Loucy (cell line): ENCODE measurements at regions not wholly inside any gene's neighbourhood (a gene's known extent, or its start where the extent isn't known, plus 50 kb on each side); places are given as distances from the start of the nearest gene placed in this dataset.
A peak's percentile ranks its signal among the peaks of the same experiment; 100 is the strongest.

Source experiments
- H2AFZ ChIP-seq: fragments of 200-600 bp; sonication (generic); 2 replicates; pipeline ENCODE4 v1.6.0; 2016; ENCODE audit warnings: antibody characterized with exemption, mild to moderate bottlenecking, low read length, moderate library complexity
- H3F3A ChIP-seq: fragments of 200-600 bp; 2 replicates; pipeline ENCODE4 v1.6.0; 2016; ENCODE audit warnings: antibody characterized with exemption, low read depth, mild to moderate bottlenecking
- H3K27me3 ChIP-seq: fragments of 200-600 bp; sonication (generic); 2 replicates; pipeline ENCODE4 v1.6.1; 2014; ENCODE audit warnings: low read length, mild to moderate bottlenecking; ENCODE audit not compliant: insufficient read depth, poor library complexity, severe bottlenecking
- H3K36me3 ChIP-seq: fragments of 200-600 bp; sonication (generic); 2 replicates; pipeline ENCODE4 v1.6.1; 2016; ENCODE audit warnings: low read length; ENCODE audit not compliant: insufficient read depth
- H3K4me1 ChIP-seq: fragments of 200-600 bp; sonication (generic); 2 replicates; pipeline ENCODE4 v1.5.1; 2014; ENCODE audit warnings: low read length, mild to moderate bottlenecking; ENCODE audit not compliant: insufficient read depth, poor library complexity, severe bottlenecking
- H3K4me2 ChIP-seq: fragments of 200-600 bp; sonication (generic); 2 replicates; pipeline ENCODE4 v1.6.0; 2014; ENCODE audit warnings: antibody characterized with exemption, low read length, low read depth, mild to moderate bottlenecking; ENCODE audit not compliant: poor library complexity, severe bottlenecking
- H3K4me3 ChIP-seq: fragments of 200-600 bp; sonication (generic); 2 replicates; pipeline ENCODE4 v1.5.1; 2014; ENCODE audit warnings: low read length, mild to moderate bottlenecking, mixed read lengths; ENCODE audit not compliant: poor library complexity, severe bottlenecking
- H3K79me2 ChIP-seq: fragments of 200-600 bp; sonication (generic); 2 replicates; pipeline ENCODE4 v1.6.1; 2014; ENCODE audit warnings: low read length; ENCODE audit not compliant: insufficient read depth
- H3K9ac ChIP-seq: fragments of 200-600 bp; sonication (generic); 2 replicates; pipeline ENCODE4 v1.6.0; 2014; ENCODE audit warnings: mild to moderate bottlenecking, low read depth, low read length, moderate library complexity; ENCODE audit not compliant: poor library complexity, severe bottlenecking
- H3K9me2 ChIP-seq: fragments of 200-600 bp; sonication (generic); replicated peaks from 2 replicates; pipeline ENCODE4 v1.6.1; 2016; ENCODE audit warnings: low read depth, low read length, mixed read lengths
- H3K9me3 ChIP-seq: fragments of 200-600 bp; sonication (generic); 2 replicates; pipeline ENCODE4 v1.6.1; 2014; ENCODE audit warnings: mild to moderate bottlenecking, antibody characterized with exemption, low read length, low read depth; ENCODE audit not compliant: insufficient read depth
- H4K20me1 ChIP-seq: fragments of 200-600 bp; sonication (generic); 2 replicates; pipeline ENCODE4 v1.6.0; 2014; ENCODE audit warnings: antibody characterized with exemption, low read length, mild to moderate bottlenecking; ENCODE audit not compliant: insufficient read depth, poor library complexity, severe bottlenecking
- CTCF ChIP-seq: fragments of 200-600 bp; sonication (generic); conservative IDR thresholded peaks from 2 replicates; pipeline ENCODE4 v1.5.1; 2014; ENCODE audit warnings: mild to moderate bottlenecking, antibody characterized with exemption, low read length
- EZH2phosphoT487 ChIP-seq: fragments of 200-600 bp; IDR thresholded peaks from 2 replicates; pipeline ENCODE4 v1.6.1; 2018; ENCODE audit warnings: antibody characterized with exemption, mild to moderate bottlenecking, moderate library complexity, borderline replicate concordance

- H3K9ac ChIP-seq: no peak overlapping the region
- H3K4me3 ChIP-seq: no peak overlapping the region
- no peaks in the 10 kb centered on the region for H3K9me2 ChIP-seq
- no peaks in the 10 kb centered on the region for H3F3A ChIP-seq
- no peak for TF ChIP-seq EZH2phosphoT487
- peak; percentile 37 for TF ChIP-seq CTCF
- no peaks in the 10 kb centered on the region for H3K27me3 ChIP-seq
- no peak overlapping the region for H3K4me2 ChIP-seq
- H4K20me1 ChIP-seq: no peaks in the 10 kb centered on the region
- no peak overlapping the region for H2AFZ ChIP-seq
- H3K4me1 ChIP-seq: no peaks in the 10 kb centered on the region
- H3K36me3 ChIP-seq: no peaks in the 10 kb centered on the region
- no peaks in the 10 kb centered on the region for H3K9me3 ChIP-seq
- no peaks in the 10 kb centered on the region for H3K79me2 ChIP-seq
These were observed 163.8 kb upstream of the CMC1 start for GRCh38 chr3:28077572-28077971.

- Histone ChIP-seq H3K36me3 (no peaks in the 10 kb centered on the region), H3K4me1 (no peaks in the 10 kb centered on the region), H3K4me3 (no peak overlapping the region), H3F3A (no peaks in the 10 kb centered on the region), H3K9me3 (no peaks in the 10 kb centered on the region), H4K20me1 (no peaks in the 10 kb centered on the region), H3K79me2 (no peaks in the 10 kb centered on the region), H3K9ac (no peak overlapping the region), H3K4me2 (no peak overlapping the region), H2AFZ (no peak overlapping the region), H3K9me2 (no peaks in the 10 kb centered on the region), H3K27me3 (no peaks in the 10 kb centered on the region)
- TF ChIP-seq CTCF (no peak), EZH2phosphoT487 (no peak)
These were observed 162.9 kb upstream of the CMC1 start for GRCh38 chr3:28078536-28078935.

GRCh38 chr3:28080716-28081115, 160.7 kb upstream of the CMC1 start:
- Histone ChIP-seq H3K9me2 (no peaks in the 10 kb centered on the region), H2AFZ (no peak overlapping the region), H3F3A (no peaks in the 10 kb centered on the region), H3K27me3 (no peaks in the 10 kb centered on the region), H3K4me1 (no peaks in the 10 kb centered on the region), H3K36me3 (no peaks in the 10 kb centered on the region), H3K4me2 (no peak overlapping the region), H3K9me3 (no peaks in the 10 kb centered on the region), H3K9ac (no peak overlapping the region), H3K4me3 (no peak overlapping the region), H3K79me2 (no peaks in the 10 kb centered on the region), H4K20me1 (no peaks in the 10 kb centered on the region)
- TF ChIP-seq EZH2phosphoT487 (no peak), CTCF (no peak)
